CD14-positive monocyte (primary cell): ENCODE measurements at regions not wholly inside any gene's neighbourhood (a gene's known extent, or its start where the extent isn't known, plus 50 kb on each side); places are given as distances from the start of the nearest gene placed in this dataset.
A peak's percentile ranks its signal among the peaks of the same experiment; 100 is the strongest.

Experiments
- DNase-seq, 3 donors: peaks; one replicate each; pipeline ENCODE4 v3.0.0-alpha.2; 2011 to 2022
- H2AFZ ChIP-seq: 2 replicates; pipeline ENCODE4 v1.6.0; 2012; ENCODE audit warnings: mild to moderate bottlenecking, low read depth, low read length, inconsistent platforms; ENCODE audit not compliant: insufficient read depth, poor library complexity, severe bottlenecking
- H3K27ac ChIP-seq, 2 donors: 1 replicate in 1 of 2; 2 replicates in 1 of 2; pipeline ENCODE4 v1.5.1; 2012 to 2013; ENCODE audit warnings: low read length in 2 of 2, control low read depth in 1 of 2, inconsistent platforms in 1 of 2, low read depth in 1 of 2, mild to moderate bottlenecking in 1 of 2
- H3K27me3 ChIP-seq, 2 donors: one replicate each; pipeline versions ENCODE4 v1.6.0 to v1.6.1; 2011 to 2013; ENCODE audit warnings: low read length in 2 of 2; ENCODE audit not compliant: control insufficient read depth in 2 of 2, insufficient read depth in 2 of 2
- H3K36me3 ChIP-seq, 2 donors: replicated peaks in 1 of 2; 1 replicate in 1 of 2; 2 replicates in 1 of 2; pipeline versions ENCODE4 v1.5.1 to v1.6.1; 2012 to 2013; ENCODE audit warnings: low read length in 2 of 2, control low read depth in 1 of 2, inconsistent platforms in 1 of 2, mild to moderate bottlenecking in 1 of 2; ENCODE audit not compliant: insufficient read depth in 2 of 2, control insufficient read depth in 1 of 2
- H3K4me1 ChIP-seq, 2 donors: 1 replicate in 1 of 2; 2 replicates in 1 of 2; pipeline versions ENCODE4 v1.5.1 to v1.6.1; 2012 to 2013; ENCODE audit warnings: low read length in 2 of 2, control low read depth in 1 of 2, inconsistent platforms in 1 of 2, mild to moderate bottlenecking in 1 of 2, moderate library complexity in 1 of 2; ENCODE audit not compliant: insufficient read depth in 2 of 2, control insufficient read depth in 1 of 2
- H3K4me2 ChIP-seq: replicated peaks from 2 replicates; pipeline ENCODE3; 2012; ENCODE audit warnings: low read length, moderate library complexity, mild to moderate bottlenecking; ENCODE audit not compliant: poor library complexity, severe bottlenecking; ENCODE audit errors: extremely low read depth
- H3K4me3 ChIP-seq, 3 experiments: fragments of 200-600 bp in 1 of 3; sonication (generic) in 1 of 3; replicated peaks in 1 of 3; 1 replicate in 2 of 3; 2 replicates in 1 of 3; pipeline ENCODE4 v1.5.1; 2011 to 2013; ENCODE audit warnings: low read length in 3 of 3, mild to moderate bottlenecking in 3 of 3, control low read depth in 2 of 3, low read depth in 2 of 3, inconsistent platforms in 1 of 3, moderate library complexity in 1 of 3
- H3K79me2 ChIP-seq: 2 replicates; pipeline ENCODE4 v1.6.0; 2012; ENCODE audit warnings: mild to moderate bottlenecking, control low read depth, inconsistent platforms, low read length, moderate library complexity; ENCODE audit not compliant: insufficient read depth
- H3K9ac ChIP-seq: 2 replicates; pipeline ENCODE4 v1.6.0; 2017; ENCODE audit warnings: low read length, mild to moderate bottlenecking; ENCODE audit not compliant: insufficient read depth, poor library complexity, severe bottlenecking
- H3K9me3 ChIP-seq, 2 donors: replicated peaks in 1 of 2; 1 replicate in 1 of 2; 2 replicates in 1 of 2; pipeline versions ENCODE4 v1.5.1 to v1.6.1; 2012 to 2013; ENCODE audit warnings: low read length in 2 of 2, control low read depth in 1 of 2; ENCODE audit not compliant: control insufficient read depth in 1 of 2, insufficient read depth in 1 of 2
- H4K20me1 ChIP-seq: 2 replicates; pipeline ENCODE4 v1.6.0; 2012; ENCODE audit warnings: mild to moderate bottlenecking, low read length, control low read depth, moderate library complexity; ENCODE audit not compliant: insufficient read depth
- H3K27ac Mint-ChIP-seq, 7 donors: one replicate each; pipeline ENCODE4 v1.8.0; 2020; ENCODE audit warnings: mild to moderate bottlenecking in 7 of 7, mixed read lengths in 7 of 7, moderate library complexity in 6 of 7, inconsistent platforms in 2 of 7
- H3K27me3 Mint-ChIP-seq, 3 donors: one replicate each; pipeline ENCODE4 v1.8.0; 2021 to 2022; ENCODE audit warnings: low read depth in 3 of 3, mild to moderate bottlenecking in 3 of 3, mixed read lengths in 3 of 3, moderate library complexity in 3 of 3, inconsistent platforms in 1 of 3
- H3K36me3 Mint-ChIP-seq, 2 donors: one replicate each; pipeline ENCODE4 v1.8.0; 2020; ENCODE audit warnings: mixed read lengths in 2 of 2, inconsistent platforms in 1 of 2, mild to moderate bottlenecking in 1 of 2
- H3K4me1 Mint-ChIP-seq: one replicate; pipeline ENCODE4 v1.8.0; 2020; ENCODE audit warnings: mild to moderate bottlenecking, mixed read lengths
- H3K4me3 Mint-ChIP-seq, 2 donors: one replicate each; pipeline ENCODE4 v1.8.0; 2020; ENCODE audit warnings: mild to moderate bottlenecking in 2 of 2, mixed read lengths in 2 of 2, moderate library complexity in 1 of 2
- H3K9me3 Mint-ChIP-seq, 7 donors: one replicate each; pipeline ENCODE4 v1.8.0; 2020 to 2022; ENCODE audit warnings: mixed read lengths in 7 of 7, mild to moderate bottlenecking in 6 of 7, moderate library complexity in 6 of 7, inconsistent platforms in 2 of 7
- WGBS: methylation state at CpG from one replicate; pipeline ENCODE4 v1.1.5; 2013; ENCODE audit warnings: missing lambda C conversion rate; ENCODE audit not compliant: insufficient coverage; 5-methylcytosine and 5-hydroxymethylcytosine counted together
- intact Hi-C, 2 donors: fragments of 100-400 bp; cut with micrococcal nuclease; formaldehyde crosslinking; loops; one replicate each; pipeline versions ENCODE4 v1.15.0 to v1.15.1; 2023
- TF ChIP-seq, protein P1 (sequence below): fragments of 200-600 bp; IDR thresholded peaks from one replicate; pipeline ENCODE4 v1.8.0; 2022; ENCODE audit warnings: antibody characterized with exemption, mild to moderate bottlenecking

DNA sequence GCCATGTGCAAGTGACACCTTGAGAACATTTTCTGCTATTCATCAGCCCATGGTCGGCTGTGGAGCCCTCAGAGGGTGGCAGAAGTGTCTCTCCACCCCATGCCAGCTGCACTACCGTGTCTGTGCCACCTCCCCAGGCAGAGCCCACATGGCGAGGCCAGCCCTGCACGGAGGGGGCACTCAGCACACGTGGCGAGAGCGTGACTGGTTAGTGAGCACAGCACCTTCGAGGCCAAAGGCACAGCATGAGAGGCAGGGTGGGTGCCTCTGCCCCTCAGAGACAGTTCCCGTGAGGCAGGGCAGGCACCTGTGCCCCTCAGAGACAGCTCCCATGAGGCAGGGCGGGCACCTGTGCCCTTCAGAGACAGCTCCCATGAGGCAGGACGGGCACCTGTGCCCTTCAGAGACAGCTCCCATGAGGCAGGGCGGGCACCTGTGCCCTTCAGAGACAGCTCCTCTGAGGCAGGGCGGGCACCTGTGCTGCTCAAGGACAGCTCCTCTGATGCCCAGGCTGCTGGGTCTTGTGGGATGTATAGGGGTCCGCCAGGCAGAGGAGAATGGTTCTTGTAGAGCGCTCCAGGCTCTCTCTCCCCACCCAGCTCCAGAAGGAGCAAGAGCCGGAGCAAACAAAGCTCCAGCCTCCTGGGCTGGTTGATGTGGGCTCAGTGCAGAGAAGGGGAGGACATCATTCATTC lies 179.8 kb upstream of the PPP1R26 start:
- Histone ChIP-seq H3K9me3 (no peaks in the 10 kb centered on the region), H3K27me3 (no peaks in the 10 kb centered on the region), H3K36me3 (no peaks in the 10 kb centered on the region), H2AFZ (no peak overlapping the region), H3K9ac (no peak overlapping the region), H3K4me1 (no peaks in the 10 kb centered on the region), H3K4me3 (no peak overlapping the region), H4K20me1 (no peaks in the 10 kb centered on the region), H3K79me2 (no peaks in the 10 kb centered on the region), H3K4me2 (no peak overlapping the region), H3K27ac (no peak overlapping the region)
- intact Hi-C loops: no loop called here
- Mint-ChIP-seq H3K4me1 (no peaks in the 10 kb centered on the region), H3K36me3 (no peaks in the 10 kb centered on the region), H3K27me3 (peaks cover 1 to 20% (median 7%) of the 10 kb centered on the region in 3 donors), H3K27ac (peak overlapping the region in 1 of 7 donors; percentile 58), H3K9me3 (peaks cover 0 to 2% (median 0%) of the 10 kb centered on the region in 7 donors), H3K4me3 (no peak overlapping the region)
- WGBS: 77% methylated on average over 11 of the region's 16 CpGs
- TF ChIP-seq, protein P1, sequence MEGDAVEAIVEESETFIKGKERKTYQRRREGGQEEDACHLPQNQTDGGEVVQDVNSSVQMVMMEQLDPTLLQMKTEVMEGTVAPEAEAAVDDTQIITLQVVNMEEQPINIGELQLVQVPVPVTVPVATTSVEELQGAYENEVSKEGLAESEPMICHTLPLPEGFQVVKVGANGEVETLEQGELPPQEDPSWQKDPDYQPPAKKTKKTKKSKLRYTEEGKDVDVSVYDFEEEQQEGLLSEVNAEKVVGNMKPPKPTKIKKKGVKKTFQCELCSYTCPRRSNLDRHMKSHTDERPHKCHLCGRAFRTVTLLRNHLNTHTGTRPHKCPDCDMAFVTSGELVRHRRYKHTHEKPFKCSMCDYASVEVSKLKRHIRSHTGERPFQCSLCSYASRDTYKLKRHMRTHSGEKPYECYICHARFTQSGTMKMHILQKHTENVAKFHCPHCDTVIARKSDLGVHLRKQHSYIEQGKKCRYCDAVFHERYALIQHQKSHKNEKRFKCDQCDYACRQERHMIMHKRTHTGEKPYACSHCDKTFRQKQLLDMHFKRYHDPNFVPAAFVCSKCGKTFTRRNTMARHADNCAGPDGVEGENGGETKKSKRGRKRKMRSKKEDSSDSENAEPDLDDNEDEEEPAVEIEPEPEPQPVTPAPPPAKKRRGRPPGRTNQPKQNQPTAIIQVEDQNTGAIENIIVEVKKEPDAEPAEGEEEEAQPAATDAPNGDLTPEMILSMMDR: no peak
- DNase-seq: no peak

DNA sequence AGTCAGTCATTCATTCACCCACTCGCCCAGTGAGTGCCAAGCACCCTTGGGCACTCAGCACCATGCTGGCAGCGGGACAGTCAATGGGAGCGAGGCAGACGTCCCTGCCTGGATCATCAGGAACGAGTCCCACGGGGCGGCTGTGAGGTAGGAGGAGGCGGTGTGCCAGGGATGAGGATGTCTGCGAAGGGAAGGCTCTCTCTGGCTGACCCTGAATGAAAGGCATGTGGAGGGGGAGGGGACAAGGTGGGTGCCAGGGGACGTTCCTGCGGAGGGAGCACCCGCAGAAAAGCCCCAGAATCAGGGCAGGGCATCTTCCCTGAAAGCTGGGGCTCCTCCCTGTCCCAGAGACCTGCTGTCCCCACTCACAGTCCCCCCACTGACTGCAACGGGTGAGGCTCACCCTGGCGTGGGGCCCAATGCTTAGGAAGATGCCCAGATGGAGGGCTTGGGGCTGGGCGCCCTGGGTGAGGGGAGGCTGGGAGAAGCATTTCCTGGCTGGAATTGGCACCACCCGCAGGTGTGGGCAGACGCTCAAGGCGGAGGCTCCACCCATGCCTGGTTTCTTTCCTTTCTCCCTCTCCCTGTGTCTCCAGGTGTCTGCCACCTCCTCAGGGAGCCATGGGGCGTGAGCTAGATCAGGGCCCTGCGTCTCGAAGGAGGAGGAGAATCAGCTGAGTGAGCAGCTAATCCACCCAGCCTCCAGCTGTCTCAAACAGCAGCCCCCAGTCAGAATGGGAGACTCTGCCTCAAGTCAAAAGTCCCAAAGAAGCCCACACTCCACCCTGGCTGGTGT lies 179.0 kb upstream of the PPP1R26 start:
- no peak overlapping the region for H3K4me2 ChIP-seq
- TF ChIP-seq, protein P1: no peak
- H3K27me3 ChIP-seq: no peaks in the 10 kb centered on the region
- H3K36me3 ChIP-seq: no peaks in the 10 kb centered on the region
- H3K4me3 ChIP-seq: no peak overlapping the region
- H3K4me3 Mint-ChIP-seq: no peak overlapping the region
- no peak overlapping the region for H2AFZ ChIP-seq
- no peaks in the 10 kb centered on the region for H4K20me1 ChIP-seq
- H3K4me1 Mint-ChIP-seq: no peaks in the 10 kb centered on the region
- H3K9ac ChIP-seq: no peak overlapping the region
- peak overlapping the region in 1 of 7 donors; percentile 58 for H3K27ac Mint-ChIP-seq
- no peaks in the 10 kb centered on the region for H3K79me2 ChIP-seq
- peaks cover 1 to 20% (median 7%) of the 10 kb centered on the region in 3 donors for H3K27me3 Mint-ChIP-seq
- intact Hi-C loops: no loop called here
- H3K9me3 Mint-ChIP-seq: peaks cover 0 to 2% (median 0%) of the 10 kb centered on the region in 7 donors
- H3K27ac ChIP-seq: no peak overlapping the region
- DNase-seq: no peak
- 76% methylated on average over 11 of the region's 21 CpGs for WGBS
- H3K4me1 ChIP-seq: no peaks in the 10 kb centered on the region
- H3K36me3 Mint-ChIP-seq: no peaks in the 10 kb centered on the region
- no peaks in the 10 kb centered on the region for H3K9me3 ChIP-seq
